Small intestine (tissue), 7 donors: ENCODE measurements at regions not wholly inside any gene's neighbourhood (a gene's known extent, or its start where the extent isn't known, plus 50 kb on each side); places are given as distances from the start of the nearest gene placed in this dataset.
A peak's percentile ranks its signal among the peaks of the same experiment; 100 is the strongest.

Experiments used
- DNase-seq, 2 donors: peaks; one replicate each; pipeline versions ENCODE4 v3.0.0 to v3.0.0-alpha.2; 2013
- FAIRE-seq: peaks from 2 replicates; lab custom pipeline; 2012; peaks lifted over from hg19 to GRCh38; lab: Jason Lieb, UNC
- H3K27ac ChIP-seq, 3 donors: one replicate each; pipeline ENCODE4 v1.5.1; 2013; ENCODE audit warnings: low read length in 2 of 3, mild to moderate bottlenecking in 2 of 3, control low read depth in 1 of 3, inconsistent platforms in 1 of 3, low read depth in 1 of 3, moderate library complexity in 1 of 3
- H3K27me3 ChIP-seq, 3 donors: one replicate each; pipeline ENCODE4 v1.6.1; 2013; ENCODE audit warnings: low read length in 3 of 3, inconsistent platforms in 1 of 3; ENCODE audit not compliant: control insufficient read depth in 3 of 3, insufficient read depth in 3 of 3
- H3K36me3 ChIP-seq, 3 donors: one replicate each; pipeline ENCODE4 v1.6.1; 2013; ENCODE audit warnings: low read length in 3 of 3, inconsistent platforms in 1 of 3, low read depth in 1 of 3, mild to moderate bottlenecking in 1 of 3, moderate library complexity in 1 of 3; ENCODE audit not compliant: control insufficient read depth in 3 of 3, insufficient read depth in 2 of 3
- H3K4me1 ChIP-seq, 3 donors: one replicate each; pipeline ENCODE4 v1.6.1; 2013; ENCODE audit warnings: low read length in 2 of 3, inconsistent platforms in 1 of 3, low read depth in 1 of 3, mild to moderate bottlenecking in 1 of 3, moderate library complexity in 1 of 3; ENCODE audit not compliant: control insufficient read depth in 3 of 3, insufficient read depth in 2 of 3
- H3K4me3 ChIP-seq, 3 donors: one replicate each; pipeline ENCODE4 v1.5.1; 2013; ENCODE audit warnings: low read length in 3 of 3, control low read depth in 1 of 3, inconsistent platforms in 1 of 3, low read depth in 1 of 3, mild to moderate bottlenecking in 1 of 3, moderate library complexity in 1 of 3
- H3K9me3 ChIP-seq, 2 donors: one replicate each; pipeline ENCODE4 v1.6.1; 2013; ENCODE audit warnings: low read depth in 1 of 2, low read length in 1 of 2; ENCODE audit not compliant: control insufficient read depth in 2 of 2, insufficient read depth in 1 of 2
- WGBS, 3 donors: extraction: QIAGEN DNeasy Blood & Tissue Kit; methylation state at CpG; one replicate each; pipeline ENCODE4 v1.1.7; 2013; 5-methylcytosine and 5-hydroxymethylcytosine counted together
- donor health status: healthy with polysubstance abuse.
- donor health status: control.
- donor health status: control.
- donor health status: Bipolar disorder and iron deficiency.
- donor health status: healthy.

- DNase-seq: no peak
- Histone ChIP-seq H3K36me3 (no peaks in the 10 kb centered on the region), H3K4me1 (no peaks in the 10 kb centered on the region), H3K4me3 (no peak overlapping the region), H3K27ac (no peak overlapping the region), H3K9me3 (no peaks in the 10 kb centered on the region), H3K27me3 (no peaks in the 10 kb centered on the region)
- FAIRE-seq: no peak
- WGBS, 3 donors: 37 to 51% (median 41%) methylated on average over 4 of the region's 4 CpGs
These were observed 461.0 kb downstream of the GXYLT1 start for GRCh38 chr12:41683513-41684240.

- DNase-seq (no peak), FAIRE-seq (no peak)
- Histone ChIP-seq H3K9me3 (no peaks in the 10 kb centered on the region), H3K27ac (no peak overlapping the region), H3K27me3 (no peaks in the 10 kb centered on the region), H3K4me1 (no peaks in the 10 kb centered on the region), H3K36me3 (no peaks in the 10 kb centered on the region), H3K4me3 (no peak overlapping the region)
- WGBS, 3 donors: 84 to 88% (median 85%) methylated on average over 2 of the region's 2 CpGs
These were observed 461.7 kb downstream of the GXYLT1 start for GRCh38 chr12:41683023-41683422.

GRCh38 chr12:41681898-41682297 is 462.8 kb downstream of the GXYLT1 start:
- H3K4me1 ChIP-seq: no peaks in the 10 kb centered on the region
- WGBS, 3 donors: 57 to 77% (median 57%) methylated on average over 3 of the region's 3 CpGs
- H3K27ac ChIP-seq: no peak overlapping the region
- H3K9me3 ChIP-seq: no peaks in the 10 kb centered on the region
- no peaks in the 10 kb centered on the region for H3K36me3 ChIP-seq
- DNase-seq (no peak), FAIRE-seq (no peak)
- no peak overlapping the region for H3K4me3 ChIP-seq
- no peaks in the 10 kb centered on the region for H3K27me3 ChIP-seq

- H3K27me3 ChIP-seq: no peaks in the 10 kb centered on the region
- no peaks in the 10 kb centered on the region for H3K4me1 ChIP-seq
- no peak for DNase-seq
- H3K9me3 ChIP-seq: no peaks in the 10 kb centered on the region
- FAIRE-seq: no peak
- H3K36me3 ChIP-seq: no peaks in the 10 kb centered on the region
- no peak overlapping the region for H3K4me3 ChIP-seq
- no peak overlapping the region for H3K27ac ChIP-seq
- WGBS, 3 donors: 27 to 76% (median 42%) methylated on average over 1 of the region's 1 CpG
These were observed 464.5 kb downstream of the GXYLT1 start for GRCh38 chr12:41680155-41680554.

GRCh38 chr12:41663598-41664265 is 475.6 kb downstream of the PDZRN4 start:
- Histone ChIP-seq H3K36me3 (no peaks in the 10 kb centered on the region), H3K27ac (no peak overlapping the region), H3K4me3 (no peak overlapping the region), H3K9me3 (no peaks in the 10 kb centered on the region), H3K27me3 (no peaks in the 10 kb centered on the region), H3K4me1 (no peaks in the 10 kb centered on the region)
- DNase-seq (peak in 1 of 2 donors; percentile 39), FAIRE-seq (no peak)
- 22 to 31% (median 27%) methylated on average over 4 of the region's 4 CpGs for WGBS, 3 donors

- Histone ChIP-seq H3K9me3 (no peaks in the 10 kb centered on the region), H3K4me3 (no peak overlapping the region), H3K36me3 (no peaks in the 10 kb centered on the region), H3K27ac (no peak overlapping the region), H3K4me1 (no peaks in the 10 kb centered on the region), H3K27me3 (no peaks in the 10 kb centered on the region)
- DNase-seq (no peak), FAIRE-seq (no peak)
- 78 to 79% (median 79%) methylated on average over 4 of the region's 4 CpGs for WGBS, 3 donors
These were observed 473.1 kb downstream of the PDZRN4 start for GRCh38 chr12:41661141-41661765.

- DNase-seq: no peak
- no peak overlapping the region for H3K27ac ChIP-seq
- no peaks in the 10 kb centered on the region for H3K9me3 ChIP-seq
- no peaks in the 10 kb centered on the region for H3K4me1 ChIP-seq
- no peak overlapping the region for H3K4me3 ChIP-seq
- FAIRE-seq: no peak
- 87 to 88% (median 88%) methylated on average over 1 of the region's 1 CpG for WGBS, 3 donors
- no peaks in the 10 kb centered on the region for H3K27me3 ChIP-seq
- H3K36me3 ChIP-seq: no peaks in the 10 kb centered on the region
These were observed 468.3 kb downstream of the PDZRN4 start for GRCh38 chr12:41656454-41656853.

GRCh38 chr12:41653386-41654326 is 465.5 kb downstream of the PDZRN4 start:
- no peaks in the 10 kb centered on the region for H3K9me3 ChIP-seq
- 78 to 81% (median 79%) methylated on average over 7 of the region's 7 CpGs for WGBS, 3 donors
- no peaks in the 10 kb centered on the region for H3K4me1 ChIP-seq
- no peaks in the 10 kb centered on the region for H3K36me3 ChIP-seq
- no peak overlapping the region for H3K27ac ChIP-seq
- H3K4me3 ChIP-seq: no peak overlapping the region
- DNase-seq: no peak
- H3K27me3 ChIP-seq: no peaks in the 10 kb centered on the region
- FAIRE-seq: no peak
